GM18907 (cell line): ENCODE measurements at regions not wholly inside any gene's neighbourhood (a gene's known extent, or its start where the extent isn't known, plus 50 kb on each side); places are given as distances from the start of the nearest gene placed in this dataset.
"Not testable (repeated sequence)": the region's sequence is repeated elsewhere in the genome, so short reads cannot be mapped to it uniquely, and the experiment has no call there.

Experiments used
- ATAC-seq: cut with Tn5 transposase; IDR thresholded peaks from one replicate; pipeline ENCODE4 v1.9.1; 2021; ENCODE audit warnings: mild to moderate bottlenecking, moderate library complexity; ENCODE audit not compliant: unreplicated experiment

DNA sequence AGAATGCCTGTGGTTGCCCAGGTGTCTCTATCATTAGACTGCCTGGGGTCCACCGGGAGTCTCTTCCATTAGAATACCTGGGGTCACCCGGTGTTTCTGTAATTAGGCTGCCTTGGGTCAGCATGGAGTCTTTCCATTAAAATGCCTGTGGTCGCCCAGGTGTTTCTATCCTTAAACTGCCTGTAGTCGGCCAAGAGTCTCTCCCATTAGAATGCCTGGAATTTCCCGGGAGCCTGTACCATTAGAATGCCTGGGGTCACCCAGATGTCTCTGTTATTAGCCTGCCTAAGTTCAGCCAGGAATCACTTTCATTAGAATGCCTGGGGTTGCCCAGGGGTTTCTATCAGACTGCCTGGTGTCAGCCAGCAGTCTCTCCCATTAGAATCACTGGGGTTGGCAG lies 1492.8 kb downstream of the UQCRFS1 start:
- no peak for ATAC-seq

DNA sequence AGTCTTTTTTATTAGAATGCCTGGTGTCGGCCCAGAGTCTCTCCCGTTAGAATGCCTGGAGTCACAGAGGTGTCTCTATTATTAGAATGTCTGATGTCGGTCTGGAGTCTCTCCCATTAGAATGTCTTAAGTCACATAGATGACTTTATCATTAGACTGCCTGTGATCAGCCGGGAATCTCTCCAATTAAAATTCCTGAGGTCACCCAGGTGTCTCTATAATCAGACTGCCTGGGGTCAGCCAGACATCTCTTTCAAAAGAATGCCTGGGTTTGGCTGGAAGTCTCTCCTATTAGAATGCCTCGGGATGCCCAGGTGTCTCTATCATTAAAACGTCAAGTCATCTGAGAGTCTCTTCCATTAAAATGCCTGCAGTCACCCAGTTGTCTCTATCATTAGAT lies 1493.9 kb downstream of the UQCRFS1 start:
- no peak for ATAC-seq

DNA sequence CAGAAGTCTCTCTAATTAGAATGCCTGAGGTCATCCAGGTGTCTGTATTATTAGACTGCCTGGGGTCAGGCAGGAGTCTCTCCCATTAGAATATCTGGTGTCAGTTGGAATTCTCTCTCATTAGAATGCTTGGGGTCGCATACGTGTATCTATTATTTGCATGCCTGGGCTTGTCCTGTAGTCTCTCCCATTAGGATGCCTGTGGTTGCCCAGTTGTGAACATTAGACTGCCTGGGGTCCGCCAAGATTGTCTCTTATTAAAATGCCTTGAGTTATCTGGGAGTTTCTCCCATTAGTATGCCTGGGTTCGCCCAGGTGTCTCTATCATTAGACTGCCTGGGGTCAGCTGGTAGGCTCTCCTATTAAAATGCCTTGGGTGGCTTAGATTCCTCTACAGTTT lies 1494.7 kb downstream of the UQCRFS1 start:
- ATAC-seq, result no peak

DNA sequence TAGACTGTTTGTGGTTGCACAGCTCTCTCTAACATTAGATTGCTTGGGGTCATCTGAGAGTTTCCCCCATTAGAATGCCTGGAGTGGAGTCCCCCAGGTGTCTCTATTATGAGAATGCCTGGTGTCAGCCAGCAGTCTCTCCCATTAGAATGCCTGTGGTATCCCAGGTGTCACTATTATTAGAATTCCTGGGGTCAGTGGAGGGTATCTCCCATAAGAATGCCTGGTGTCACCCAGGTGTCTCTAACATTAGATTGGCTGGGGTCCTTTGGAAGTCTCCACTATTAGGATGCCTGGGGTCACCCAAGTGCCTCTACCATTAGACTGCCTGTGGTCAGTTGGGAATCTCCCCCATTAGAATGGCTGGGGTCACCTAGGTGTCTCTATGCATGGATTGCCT lies 1495.1 kb downstream of the UQCRFS1 start:
- ATAC-seq, result no peak

DNA sequence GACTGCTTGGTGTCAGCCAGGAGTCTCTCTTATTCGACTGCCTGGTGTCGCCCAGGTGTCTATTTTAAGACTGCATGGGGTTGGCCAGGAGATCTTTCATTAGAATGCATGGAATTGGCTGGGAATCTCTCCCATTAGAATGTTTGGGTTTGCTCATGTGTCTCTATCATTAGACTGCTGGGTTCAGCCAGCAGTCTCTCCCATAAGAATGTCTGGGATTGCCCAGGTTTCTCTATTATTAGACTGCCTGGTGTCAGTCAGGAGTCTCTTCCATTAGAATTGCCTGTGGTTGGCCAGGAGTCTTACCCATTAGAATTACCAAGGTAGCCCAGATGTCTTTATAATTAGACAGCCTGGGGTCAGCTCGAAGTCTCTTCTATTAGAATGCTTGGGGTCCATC lies 1496.0 kb downstream of the UQCRFS1 start:
- ATAC-seq, result no peak

DNA sequence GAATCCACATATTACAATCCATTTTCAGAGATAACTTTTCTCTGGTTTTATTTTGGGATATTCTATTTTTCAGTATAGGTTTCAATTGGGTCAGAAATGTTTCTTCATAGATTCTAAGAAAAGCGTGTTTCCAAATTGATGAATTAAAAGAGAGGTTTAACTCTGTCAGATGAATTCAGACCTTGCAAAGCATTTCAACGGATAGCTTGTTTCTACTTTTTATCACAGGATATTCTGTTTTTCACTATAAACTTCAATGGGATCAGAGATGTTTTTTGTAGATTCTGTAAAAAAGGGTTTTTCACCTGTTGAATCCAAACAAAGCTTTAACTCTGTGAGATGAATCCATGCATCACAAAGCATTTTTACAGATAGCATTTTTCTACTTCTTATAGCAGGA lies 1498.1 kb downstream of the UQCRFS1 start:
- ATAC-seq, result no peak

DNA sequence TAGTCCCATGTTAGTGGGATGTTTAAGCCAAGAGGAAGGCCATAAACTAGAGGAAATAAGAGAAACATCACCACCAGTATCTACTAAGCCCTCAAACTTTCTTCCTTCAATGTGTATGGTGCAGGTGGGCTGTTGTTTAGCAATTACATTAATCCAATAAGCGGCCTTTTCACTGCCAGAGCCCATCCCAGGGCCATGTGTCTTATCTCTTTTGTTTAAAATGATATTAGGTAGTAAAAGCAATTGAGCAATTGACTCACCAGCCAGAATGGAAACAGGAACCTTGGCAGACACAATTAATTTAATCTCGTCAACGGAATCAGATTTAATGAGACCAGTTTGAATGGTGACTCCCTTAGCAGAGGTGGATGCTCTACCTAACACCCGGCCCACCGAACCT lies 1503.5 kb downstream of the UQCRFS1 start:
- ATAC-seq, result no peak

DNA sequence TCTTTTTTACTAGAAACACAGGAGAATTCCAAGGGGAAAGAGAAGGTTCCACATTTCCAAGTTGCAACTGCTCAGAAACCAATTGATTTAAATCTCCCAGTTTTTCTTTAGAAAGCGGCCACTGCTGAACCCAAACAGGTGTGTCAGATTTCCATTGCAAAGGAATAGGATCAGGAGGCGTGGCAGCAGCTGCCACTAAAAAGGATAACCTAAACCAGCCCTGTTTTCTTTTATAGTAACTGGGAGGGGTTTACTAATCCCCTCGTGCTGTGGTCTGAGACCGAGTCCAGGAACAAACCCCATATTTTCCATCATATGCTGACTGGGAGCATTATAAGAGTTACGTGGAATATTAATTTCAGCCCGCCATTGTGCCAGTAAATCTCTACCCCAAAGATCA lies 1504.0 kb downstream of the UQCRFS1 start:
- not testable (repeated sequence) for ATAC-seq

DNA sequence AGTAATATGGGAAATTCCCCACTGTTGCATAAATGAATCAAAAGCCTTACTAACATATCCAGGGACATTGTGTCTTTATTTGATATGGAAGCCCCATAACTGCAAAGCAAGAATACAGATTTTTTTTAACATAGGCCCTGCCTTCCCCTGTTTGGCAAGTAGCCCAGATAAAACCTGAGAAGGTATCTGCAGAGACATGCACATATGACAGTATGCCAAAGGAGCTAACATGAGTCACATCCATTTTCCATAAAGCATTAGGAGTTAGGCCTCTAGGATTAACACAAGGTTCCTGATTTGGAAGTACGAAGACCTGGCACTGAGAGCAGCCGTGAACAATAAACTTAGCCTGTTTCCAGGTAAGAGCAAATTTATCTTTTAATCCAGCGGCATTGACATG lies 1505.9 kb downstream of the UQCRFS1 start:
- not testable (repeated sequence) for ATAC-seq

DNA sequence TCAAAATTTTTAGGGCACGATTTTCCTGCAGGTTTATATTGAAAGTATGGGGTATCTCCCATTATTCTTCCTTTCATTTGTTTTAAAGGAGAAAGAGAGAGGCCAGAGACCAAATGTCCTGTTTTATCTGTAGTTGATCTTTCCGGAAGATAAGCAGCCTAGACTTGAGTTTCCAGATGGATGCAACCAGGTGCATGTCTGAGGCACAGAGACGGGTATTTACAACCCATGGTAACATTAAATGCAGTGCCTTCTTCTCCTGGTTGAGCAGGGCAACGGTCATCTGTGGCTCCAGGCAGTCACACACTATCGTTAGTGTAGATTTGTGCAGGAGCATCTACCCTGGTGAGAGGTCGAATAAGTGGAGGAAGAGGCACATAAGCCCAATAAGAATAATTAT lies 1507.1 kb downstream of the UQCRFS1 start:
- no peak for ATAC-seq

DNA sequence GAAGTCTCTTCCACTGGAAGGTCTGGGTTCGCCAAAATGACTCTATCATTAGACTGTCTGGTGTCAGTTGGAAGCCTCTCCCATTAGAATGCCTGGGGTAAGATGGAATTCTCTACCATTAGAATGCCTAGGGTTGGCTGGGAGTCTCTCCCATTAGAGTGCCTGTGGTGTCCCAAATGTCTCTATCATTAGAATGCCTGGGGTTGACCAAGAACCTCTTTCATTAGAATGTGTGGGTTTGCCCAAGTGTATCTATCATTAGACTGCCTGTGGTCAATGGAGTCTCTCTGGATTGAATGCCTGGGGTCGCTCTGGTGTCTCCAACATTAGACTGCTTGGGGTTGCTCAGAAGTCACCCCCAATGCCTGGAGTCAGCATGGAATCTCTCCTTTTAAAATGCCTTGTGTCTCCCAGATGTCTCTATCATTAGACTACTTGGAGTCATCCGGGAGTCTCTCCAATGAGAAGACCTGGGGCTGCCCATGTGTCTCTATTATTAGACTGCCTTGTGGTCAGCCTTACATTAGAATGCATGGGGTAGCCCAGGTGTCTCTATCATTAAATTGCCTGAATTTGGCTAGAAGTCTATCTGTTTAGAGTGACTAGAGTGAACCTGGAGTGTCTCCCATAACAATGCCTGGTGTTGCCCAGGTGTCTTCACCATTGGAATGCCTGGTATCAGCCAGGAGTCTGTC lies 1518.4 kb downstream of the UQCRFS1 start:
- ATAC-seq, result no peak

DNA sequence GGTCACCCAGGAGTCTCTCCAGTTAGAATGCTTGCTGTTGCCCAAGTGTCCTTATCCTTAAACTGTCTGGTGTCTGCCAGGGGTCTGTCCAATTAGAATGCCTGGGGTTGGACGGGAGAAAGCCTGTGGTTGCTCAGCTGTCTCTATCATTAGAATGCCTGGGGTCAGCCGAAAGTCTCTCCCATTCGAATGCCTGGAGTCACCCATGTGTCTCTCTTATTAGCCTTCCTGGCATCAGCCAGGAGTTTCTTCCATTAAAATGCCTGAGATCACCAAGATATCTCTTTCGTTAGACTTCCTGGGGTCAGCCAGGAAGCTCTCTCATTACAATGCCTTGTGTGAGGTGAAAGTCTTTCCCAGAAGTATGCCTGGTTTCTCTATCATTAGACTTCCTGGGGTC lies 1521.0 kb downstream of the UQCRFS1 start:
- no peak for ATAC-seq

DNA sequence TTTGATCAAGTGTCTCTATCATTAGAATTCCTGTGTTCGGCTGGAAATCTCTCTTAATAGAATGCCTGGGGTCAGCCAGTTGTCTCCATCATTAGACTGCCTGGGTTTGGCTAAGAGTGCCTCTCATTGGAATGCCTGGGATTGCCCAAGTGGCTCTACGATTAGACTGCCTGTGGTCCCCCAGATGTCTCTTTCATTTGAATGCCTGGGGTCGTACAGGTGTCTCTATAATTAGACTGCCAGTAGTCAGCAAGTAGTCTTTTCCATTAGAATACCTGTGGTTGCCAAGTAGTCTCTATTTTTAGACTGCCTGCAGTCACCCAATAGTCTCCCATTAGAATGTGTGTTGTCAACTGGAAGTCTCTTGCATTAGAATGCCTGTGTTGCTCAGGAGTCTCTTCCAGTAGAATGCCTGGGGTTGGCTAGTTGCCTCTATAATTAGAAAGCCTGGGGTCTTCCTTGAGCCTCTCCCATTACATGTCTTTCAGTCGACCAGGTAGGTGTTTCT lies 1523.2 kb downstream of the UQCRFS1 start:
- no peak for ATAC-seq

DNA sequence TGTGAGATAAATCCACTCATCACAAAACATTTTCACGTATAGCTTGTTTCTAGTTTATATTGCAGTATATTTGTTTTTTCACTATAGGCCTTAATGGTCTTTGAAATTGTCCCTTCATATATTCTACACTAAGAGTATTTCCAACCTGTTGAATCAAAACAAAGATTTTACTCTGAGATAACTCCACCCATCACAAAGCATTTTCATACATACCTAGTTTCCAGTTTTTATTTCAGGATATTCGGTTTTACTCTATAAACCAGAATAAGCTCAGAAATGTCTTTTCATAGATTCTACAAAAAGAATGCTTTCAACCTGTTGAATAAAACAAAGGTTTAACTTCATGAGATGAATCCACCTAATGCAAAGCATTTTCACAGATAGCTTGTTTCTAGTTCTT lies 1528.7 kb downstream of the UQCRFS1 start:
- no peak for ATAC-seq

DNA sequence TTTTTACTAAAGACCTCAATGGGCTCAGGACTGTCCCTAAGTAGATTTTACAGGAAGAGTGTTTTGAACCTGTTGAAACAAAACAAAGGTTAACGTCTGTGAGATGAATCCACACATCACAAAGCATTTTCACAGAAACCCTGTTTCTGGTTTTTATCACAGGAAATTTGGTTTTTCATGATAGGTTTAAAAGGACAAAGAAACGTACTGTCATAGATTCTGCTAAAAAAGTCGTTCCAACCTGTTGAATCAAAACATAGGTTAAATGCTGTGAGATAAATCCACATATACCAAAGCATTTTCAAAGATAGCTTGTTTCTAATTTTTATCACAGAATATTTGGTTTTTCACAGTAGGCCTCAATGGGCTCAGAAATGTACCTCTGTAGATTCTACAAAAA lies 1531.0 kb downstream of the UQCRFS1 start:
- ATAC-seq, result no peak

DNA sequence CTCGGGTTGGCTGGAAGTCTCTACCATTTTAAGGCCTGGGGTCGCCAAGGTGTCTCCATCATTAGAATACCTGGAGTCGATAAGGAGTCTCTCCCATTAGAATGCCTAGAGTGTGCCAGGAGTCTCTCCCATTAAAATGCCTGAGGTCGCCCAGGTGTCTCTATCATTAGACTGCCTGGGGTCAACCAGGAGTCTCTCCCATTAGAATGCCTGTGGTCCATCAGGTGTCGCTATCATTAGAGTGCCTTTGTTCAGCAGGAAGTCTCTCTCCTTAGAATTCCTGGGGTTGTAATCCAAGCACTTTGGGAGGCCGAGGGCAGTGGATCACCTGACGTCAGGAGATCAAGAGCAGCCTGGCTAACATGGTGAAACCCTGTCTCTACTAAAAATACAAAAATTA lies 1533.0 kb downstream of the UQCRFS1 start:
- ATAC-seq, result no peak

DNA sequence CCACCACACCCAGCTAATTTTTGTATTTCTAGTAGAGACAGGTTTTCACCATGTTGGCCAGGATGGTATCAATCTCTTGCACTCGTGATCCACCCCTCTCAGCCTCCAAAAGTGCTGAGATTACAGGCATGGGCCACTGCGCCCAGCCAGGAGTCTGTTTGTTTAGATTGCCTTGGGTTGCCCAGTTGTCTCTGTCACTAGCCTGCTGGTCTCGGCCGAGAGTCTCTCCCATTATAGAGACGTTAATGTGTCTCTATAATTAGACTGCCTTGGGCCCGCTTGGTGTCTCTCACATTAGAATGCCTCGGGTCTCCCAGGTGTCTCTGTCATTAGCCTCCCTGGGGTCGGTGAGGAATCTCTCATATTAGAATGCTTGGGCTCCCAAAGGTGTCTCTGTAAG lies 1533.6 kb downstream of the UQCRFS1 start:
- no peak for ATAC-seq

DNA sequence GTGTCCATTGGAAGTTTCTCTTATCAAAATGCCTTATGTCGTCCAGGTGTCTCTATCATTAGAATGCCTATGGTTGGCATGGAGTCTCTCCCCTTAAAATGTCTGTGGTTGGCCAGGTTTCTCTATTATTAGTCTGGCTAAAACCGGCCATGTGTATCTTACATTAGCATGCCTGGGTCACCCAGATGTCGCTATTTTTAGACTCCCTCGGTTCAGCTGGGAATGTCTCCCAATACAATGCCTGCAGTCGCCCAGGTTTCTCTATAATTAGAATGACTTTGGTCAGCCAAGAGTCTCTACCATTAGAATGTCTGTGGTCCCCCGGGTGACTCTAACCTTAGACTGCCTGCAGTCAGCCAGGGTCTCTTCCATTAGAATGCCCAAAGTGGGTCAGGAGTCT lies 1536.1 kb downstream of the UQCRFS1 start:
- no peak for ATAC-seq

DNA sequence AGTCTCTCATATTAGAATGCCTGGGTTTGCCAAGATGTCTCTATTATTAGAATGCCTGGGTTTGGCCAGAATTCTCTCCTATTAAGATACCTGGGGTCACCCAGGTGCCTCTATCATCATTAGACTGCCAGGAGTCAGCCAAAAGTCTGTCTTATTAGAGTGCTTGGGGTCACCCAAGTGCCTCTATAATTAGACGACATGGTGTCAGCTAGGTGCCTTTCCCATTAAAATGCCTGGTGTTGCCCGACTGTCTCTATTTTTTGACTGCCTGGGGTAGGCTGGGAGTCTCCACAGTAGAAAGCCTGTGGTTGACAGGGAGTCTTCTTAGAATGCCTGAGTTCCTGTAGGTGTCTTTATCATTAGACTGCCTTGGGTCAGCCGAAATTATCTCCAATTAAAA lies 1536.6 kb downstream of the UQCRFS1 start:
- ATAC-seq, result no peak

DNA sequence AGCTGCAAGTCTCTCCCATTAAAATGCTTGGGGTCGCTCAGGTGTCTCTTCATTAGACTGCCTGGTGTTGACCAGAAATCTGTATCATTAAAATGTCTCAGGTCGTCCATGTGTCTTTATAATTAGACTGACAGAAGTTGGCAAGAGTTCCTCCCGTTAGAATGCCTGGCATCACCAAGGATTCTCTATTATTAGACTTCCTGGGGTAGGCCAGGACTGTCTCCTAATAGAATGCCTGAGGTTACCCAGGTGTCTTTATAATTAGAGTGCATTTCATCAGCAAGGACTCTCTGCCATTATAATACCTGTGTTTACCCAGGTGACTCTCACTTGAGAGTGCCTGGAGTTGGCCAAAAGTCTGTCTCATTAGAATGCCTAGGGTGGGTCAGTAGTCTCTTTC lies 1537.2 kb downstream of the UQCRFS1 start:
- no peak for ATAC-seq

DNA sequence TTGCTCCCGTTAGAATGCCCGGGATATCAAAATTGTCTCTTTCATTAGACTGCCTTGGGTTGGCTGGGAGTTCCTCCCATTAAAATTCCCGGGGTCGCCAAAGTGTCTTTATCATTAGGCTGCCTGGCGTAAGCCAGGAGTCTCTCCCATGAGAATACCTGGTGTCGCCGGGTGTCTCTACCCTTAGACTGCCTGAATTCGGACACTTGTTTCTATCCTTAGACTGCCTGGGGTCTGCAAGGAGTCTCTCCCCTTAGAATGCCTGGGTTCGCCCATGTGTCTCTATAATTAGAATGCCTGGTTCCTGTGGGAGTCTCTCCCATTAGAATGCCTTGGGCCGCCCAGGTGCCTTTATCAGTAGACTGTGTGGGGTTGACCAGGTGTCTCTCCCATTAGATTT lies 1538.2 kb downstream of the UQCRFS1 start:
- ATAC-seq, result no peak

DNA sequence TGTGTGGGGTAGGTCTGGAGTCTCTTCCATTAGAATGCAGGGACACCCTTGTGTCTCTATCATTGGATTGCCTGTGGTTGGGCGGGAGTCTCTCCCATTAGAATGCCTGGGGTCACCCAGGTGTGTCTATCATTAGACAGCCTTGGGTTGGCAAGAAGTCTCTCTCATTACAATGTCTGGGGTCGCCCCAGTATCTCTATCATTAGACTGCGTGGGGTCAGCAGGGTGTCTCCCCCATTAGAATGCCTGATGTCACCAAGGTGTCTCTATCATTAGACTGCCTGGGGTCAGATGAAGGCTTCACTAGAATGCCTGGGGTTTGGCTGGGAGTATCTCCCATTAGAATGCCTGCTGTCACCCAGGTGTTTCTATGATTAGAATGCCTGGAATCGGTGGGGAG lies 1539.0 kb downstream of the UQCRFS1 start:
- no peak for ATAC-seq
